CD4-positive, alpha-beta memory T cell (primary cell): ENCODE measurements at regions not wholly inside any gene's neighbourhood (a gene's known extent, or its start where the extent isn't known, plus 50 kb on each side); places are given as distances from the start of the nearest gene placed in this dataset.

ENCODE experiments used
- CTCF ChIA-PET: fragments of 350-600 bp; sonication (Branson Sonifier 250); formaldehyde crosslinking; loops from one replicate; lab custom pipeline; 2021; ENCODE audit warnings: inconsistent platforms; ENCODE audit not compliant: partially characterized antibody; lab: Charles Lee
- POLR2A ChIA-PET: fragments of 350-600 bp; sonication (Branson Sonifier 250); formaldehyde crosslinking; loops from one replicate; lab custom pipeline; 2021; ENCODE audit not compliant: partially characterized antibody; lab: Charles Lee
- DNase-seq, 5 donors: peaks; one replicate each; pipeline versions ENCODE4 v3.0.0 to v3.0.0-alpha.2; 2020 to 2022; ENCODE audit warnings: mixed read lengths in 1 of 5
- H3K27ac ChIP-seq: one replicate; pipeline ENCODE4 v1.7.0; 2013; ENCODE audit warnings: low read depth, low read length
- H3K27me3 ChIP-seq: 2 replicates; pipeline ENCODE4 v1.7.0; 2013; ENCODE audit warnings: mild to moderate bottlenecking, low read length, moderate library complexity; ENCODE audit not compliant: insufficient read depth
- H3K36me3 ChIP-seq: 2 replicates; pipeline ENCODE4 v1.7.0; 2013; ENCODE audit warnings: mild to moderate bottlenecking, low read length, moderate library complexity; ENCODE audit not compliant: insufficient read depth
- H3K4me1 ChIP-seq: 2 replicates; pipeline ENCODE4 v1.7.0; 2013; ENCODE audit warnings: mild to moderate bottlenecking, low read length, moderate library complexity; ENCODE audit not compliant: insufficient read depth
- H3K4me3 ChIP-seq, 2 donors: one replicate each; pipeline ENCODE4 v1.7.0; 2013; ENCODE audit warnings: low read length in 2 of 2, mild to moderate bottlenecking in 1 of 2
- H3K9me3 ChIP-seq, 2 donors: one replicate each; pipeline ENCODE4 v1.7.0; 2013; ENCODE audit warnings: low read length in 2 of 2, control low read depth in 1 of 2; ENCODE audit not compliant: control insufficient read depth in 1 of 2
- H3K27ac Mint-ChIP-seq, 7 donors: one replicate each; pipeline ENCODE4 v1.8.0; 2020 to 2021; ENCODE audit warnings: mixed read lengths in 7 of 7, mild to moderate bottlenecking in 6 of 7, inconsistent platforms in 3 of 7, moderate library complexity in 3 of 7
- H3K27me3 Mint-ChIP-seq, 2 donors: one replicate each; pipeline ENCODE4 v1.8.0; 2020 to 2021; ENCODE audit warnings: mixed read lengths in 2 of 2
- H3K36me3 Mint-ChIP-seq, 2 donors: one replicate each; pipeline ENCODE4 v1.8.0; 2020 to 2021; ENCODE audit warnings: mixed read lengths in 2 of 2, inconsistent platforms in 1 of 2, mild to moderate bottlenecking in 1 of 2
- H3K4me1 Mint-ChIP-seq, 4 donors: one replicate each; pipeline ENCODE4 v1.8.0; 2020 to 2021; ENCODE audit warnings: mixed read lengths in 4 of 4, mild to moderate bottlenecking in 1 of 4
- H3K4me3 Mint-ChIP-seq, 8 donors: one replicate each; pipeline ENCODE4 v1.8.0; 2020 to 2021; ENCODE audit warnings: mixed read lengths in 8 of 8, mild to moderate bottlenecking in 7 of 8, moderate library complexity in 6 of 8, inconsistent platforms in 3 of 8
- H3K9me3 Mint-ChIP-seq, 8 donors: one replicate each; pipeline ENCODE4 v1.8.0; 2020 to 2021; ENCODE audit warnings: mixed read lengths in 8 of 8, mild to moderate bottlenecking in 5 of 8, inconsistent platforms in 3 of 8, moderate library complexity in 1 of 8
- intact Hi-C: fragments of 100-400 bp; cut with micrococcal nuclease; formaldehyde crosslinking; loops from one replicate; pipeline ENCODE4 v1.15.1; 2023

DNA sequence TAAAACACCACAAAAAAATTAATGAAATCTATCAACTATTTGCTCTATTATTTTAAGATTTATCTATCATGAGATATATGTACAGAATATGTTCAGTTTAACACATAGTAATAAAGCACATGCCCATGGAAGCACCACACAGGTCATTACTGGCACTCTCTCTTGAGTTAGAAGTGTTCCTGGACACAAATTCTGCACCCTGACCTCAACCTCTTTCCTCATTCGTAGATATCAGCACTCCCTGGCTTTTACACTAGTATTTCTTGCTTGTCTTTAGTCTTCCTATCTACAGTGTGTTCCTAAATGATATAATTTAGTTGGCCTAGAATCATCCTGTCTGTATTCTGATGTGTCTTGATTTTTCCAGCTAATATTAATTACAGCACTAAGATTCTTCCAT is 321.0 kb upstream of the SOX5 start:
- no peaks in the 10 kb centered on the region for H3K27me3 ChIP-seq
- no peaks in the 10 kb centered on the region for H3K4me1 ChIP-seq
- ChIA-PET CTCF (no interaction called here), POLR2A (no interaction called here)
- H3K4me3 Mint-ChIP-seq, result no peak overlapping the region
- intact Hi-C loops, result no loop called here
- no peak for DNase-seq
- H3K36me3 Mint-ChIP-seq, result no peaks in the 10 kb centered on the region
- H3K27me3 Mint-ChIP-seq, result no peaks in the 10 kb centered on the region
- H3K4me3 ChIP-seq, result no peak overlapping the region
- no peaks in the 10 kb centered on the region for H3K4me1 Mint-ChIP-seq
- H3K9me3 ChIP-seq, result no peaks in the 10 kb centered on the region
- H3K36me3 ChIP-seq, result no peaks in the 10 kb centered on the region
- no peak overlapping the region for H3K27ac Mint-ChIP-seq
- no peak overlapping the region for H3K27ac ChIP-seq
- no peaks in the 10 kb centered on the region for H3K9me3 Mint-ChIP-seq

DNA sequence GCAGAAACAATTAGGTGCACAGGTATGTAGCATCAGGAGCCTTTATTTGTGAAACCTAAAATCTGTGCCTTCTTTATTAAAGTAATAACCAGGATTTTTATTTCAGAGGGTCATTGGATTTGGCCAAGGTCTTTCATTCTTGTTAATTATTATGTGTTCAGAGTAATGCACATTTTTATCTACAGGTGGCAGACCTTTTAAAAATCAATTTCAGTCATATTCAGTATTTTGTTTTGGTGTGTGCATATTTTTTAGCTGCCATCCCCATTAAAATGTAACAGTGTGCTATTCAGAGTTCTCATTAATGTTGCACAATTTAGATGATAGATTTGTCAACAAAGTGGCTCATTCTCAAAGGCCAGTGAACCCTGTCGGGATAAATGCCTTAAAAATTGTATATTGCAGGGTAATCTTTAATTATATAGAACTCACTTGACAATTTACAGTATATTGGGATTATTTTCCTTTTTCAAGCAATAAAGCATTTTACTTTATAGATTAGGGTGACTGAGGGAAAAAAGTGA is 319.3 kb upstream of the SOX5 start:
- CTCF ChIA-PET, result no interaction called here
- H3K27me3 ChIP-seq, result no peaks in the 10 kb centered on the region
- DNase-seq, result no peak
- Mint-ChIP-seq H3K4me3 (no peak overlapping the region), H3K4me1 (no peaks in the 10 kb centered on the region), H3K36me3 (no peaks in the 10 kb centered on the region), H3K27ac (no peak overlapping the region), H3K9me3 (no peaks in the 10 kb centered on the region), H3K27me3 (no peaks in the 10 kb centered on the region)
- H3K9me3 ChIP-seq, result no peaks in the 10 kb centered on the region
- H3K36me3 ChIP-seq, result no peaks in the 10 kb centered on the region
- no peak overlapping the region for H3K4me3 ChIP-seq
- no peaks in the 10 kb centered on the region for H3K4me1 ChIP-seq
- POLR2A ChIA-PET, result no interaction called here
- H3K27ac ChIP-seq, result no peak overlapping the region
- intact Hi-C loops, result no loop called here

DNA sequence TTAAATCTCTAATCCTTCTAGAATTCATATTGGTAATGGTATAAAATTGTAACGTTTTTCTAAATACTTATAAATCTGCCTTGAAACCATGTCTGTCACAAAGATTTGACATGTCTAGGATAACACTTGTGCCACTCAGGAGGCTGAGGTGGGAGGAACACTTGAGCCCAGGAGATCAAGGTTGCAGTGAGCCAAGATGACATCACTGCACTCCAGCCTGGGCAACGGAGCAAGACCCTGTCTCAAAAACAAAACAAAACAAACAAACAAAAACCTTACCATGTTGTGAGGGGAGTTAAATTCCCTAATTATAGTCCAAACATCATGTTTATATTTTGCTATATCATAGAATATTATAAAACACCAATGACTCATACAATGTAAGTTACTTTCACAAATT is 317.5 kb upstream of the SOX5 start:
- peaks cover 0 to 8% (median 0%) of the 10 kb centered on the region in 8 donors for H3K9me3 Mint-ChIP-seq
- intact Hi-C loops, result no loop called here
- Histone ChIP-seq H3K36me3 (no peaks in the 10 kb centered on the region), H3K4me1 (no peaks in the 10 kb centered on the region), H3K27ac (no peak overlapping the region), H3K27me3 (no peaks in the 10 kb centered on the region), H3K4me3 (no peak overlapping the region), H3K9me3 (no peaks in the 10 kb centered on the region)
- no peaks in the 10 kb centered on the region for H3K36me3 Mint-ChIP-seq
- no peaks in the 10 kb centered on the region for H3K27me3 Mint-ChIP-seq
- H3K27ac Mint-ChIP-seq, result no peak overlapping the region
- no peak overlapping the region for H3K4me3 Mint-ChIP-seq
- H3K4me1 Mint-ChIP-seq, result no peaks in the 10 kb centered on the region
- ChIA-PET POLR2A (no interaction called here), CTCF (no interaction called here)
- no peak for DNase-seq

DNA sequence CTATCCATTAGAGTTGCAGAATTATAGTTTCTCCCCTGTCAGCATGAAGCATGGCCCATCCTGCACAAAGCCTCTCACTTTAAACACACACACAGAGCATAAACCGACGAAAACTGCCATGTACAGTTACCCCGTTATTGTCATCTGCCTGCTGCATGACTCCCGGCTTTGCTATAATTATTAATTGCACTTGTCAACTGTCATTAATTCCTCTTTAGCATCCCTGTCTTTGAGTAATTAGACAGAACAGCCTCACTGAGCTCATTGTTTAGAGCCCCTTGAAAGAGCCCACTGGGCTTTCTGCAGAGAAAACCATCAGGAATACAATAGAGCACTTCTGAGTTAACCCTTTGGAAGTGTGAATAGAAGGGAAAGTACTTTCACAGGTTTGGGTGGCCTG is 307.2 kb upstream of the SOX5 start:
- POLR2A ChIA-PET, result no interaction called here
- Histone ChIP-seq H3K27me3 (no peaks in the 10 kb centered on the region), H3K36me3 (no peaks in the 10 kb centered on the region), H3K4me3 (no peak overlapping the region), H3K27ac (no peak overlapping the region), H3K9me3 (no peaks in the 10 kb centered on the region), H3K4me1 (no peaks in the 10 kb centered on the region)
- no peak for DNase-seq
- Mint-ChIP-seq H3K4me3 (no peak overlapping the region), H3K36me3 (no peaks in the 10 kb centered on the region), H3K4me1 (no peaks in the 10 kb centered on the region), H3K27ac (no peak overlapping the region), H3K9me3 (peaks cover 0 to 5% (median 2%) of the 10 kb centered on the region in 8 donors), H3K27me3 (no peaks in the 10 kb centered on the region)
- intact Hi-C loops, result no loop called here
- CTCF ChIA-PET, result no interaction called here

DNA sequence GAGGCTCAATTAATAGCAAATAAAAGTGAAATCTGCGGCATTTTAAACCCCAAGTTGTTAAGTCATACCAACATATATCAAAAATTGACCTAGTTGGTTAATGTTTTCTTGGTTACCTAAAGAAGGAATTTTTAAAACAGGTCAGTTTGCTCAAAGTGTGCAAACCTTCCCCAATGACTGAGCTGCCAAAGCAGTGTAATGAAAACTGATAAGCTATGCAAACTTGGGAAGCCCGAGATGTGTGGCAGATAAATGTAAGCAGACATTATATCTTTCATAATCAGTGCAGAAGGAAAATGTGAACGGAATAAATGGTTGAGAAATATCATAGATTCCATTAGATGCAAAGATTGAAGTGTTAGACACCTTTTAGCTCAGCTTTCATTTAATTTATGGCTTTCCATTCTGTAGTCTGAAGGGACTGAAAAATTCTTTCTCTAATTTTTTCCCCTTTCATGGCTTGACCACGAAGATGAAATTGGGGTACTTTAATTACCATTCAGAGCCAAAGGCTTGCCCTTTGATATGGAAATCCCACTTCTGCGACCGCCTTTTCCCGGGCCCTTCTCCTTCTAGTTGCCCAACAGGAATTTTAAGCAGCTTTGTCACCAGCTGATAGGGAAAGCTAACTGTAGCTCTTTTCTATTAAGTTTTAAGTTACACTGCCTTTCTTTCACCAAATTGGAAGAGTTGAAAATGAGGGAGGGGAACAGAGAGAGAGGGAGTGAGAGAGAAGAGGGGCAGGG is 306.6 kb upstream of the SOX5 start:
- ChIA-PET CTCF (no interaction called here), POLR2A (no interaction called here)
- no peak overlapping the region for H3K4me3 ChIP-seq
- no peaks in the 10 kb centered on the region for H3K4me1 ChIP-seq
- H3K36me3 ChIP-seq, result no peaks in the 10 kb centered on the region
- H3K4me3 Mint-ChIP-seq, result no peak overlapping the region
- H3K4me1 Mint-ChIP-seq, result no peaks in the 10 kb centered on the region
- H3K27me3 Mint-ChIP-seq, result no peaks in the 10 kb centered on the region
- no peak for DNase-seq
- H3K9me3 ChIP-seq, result no peaks in the 10 kb centered on the region
- no peak overlapping the region for H3K27ac Mint-ChIP-seq
- no peak overlapping the region for H3K27ac ChIP-seq
- no peaks in the 10 kb centered on the region for H3K36me3 Mint-ChIP-seq
- H3K9me3 Mint-ChIP-seq, result peaks cover 0 to 4% (median under 1%) of the 10 kb centered on the region in 8 donors
- intact Hi-C loops, result no loop called here
- no peaks in the 10 kb centered on the region for H3K27me3 ChIP-seq

DNA sequence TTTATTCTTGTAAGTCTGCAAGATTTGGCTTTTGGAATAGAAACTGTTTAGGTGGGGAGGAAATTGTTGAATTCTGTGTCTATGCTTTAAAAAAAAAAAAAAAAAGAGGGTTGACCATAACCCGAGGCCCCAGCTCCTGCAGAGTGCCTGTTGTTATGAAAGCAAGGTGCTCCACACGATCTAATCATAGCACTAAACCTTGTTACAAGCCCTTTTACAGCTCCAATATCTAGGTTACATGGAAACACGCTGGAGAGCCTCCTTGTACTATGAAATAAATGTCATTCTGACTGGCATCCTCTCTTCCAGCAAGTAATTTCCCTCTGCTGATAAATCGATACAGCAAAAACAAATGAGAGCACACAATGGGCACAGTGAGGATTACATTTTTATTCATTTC is 303.1 kb upstream of the SOX5 start:
- intact Hi-C loops, result no loop called here
- POLR2A ChIA-PET, result no interaction called here

DNA sequence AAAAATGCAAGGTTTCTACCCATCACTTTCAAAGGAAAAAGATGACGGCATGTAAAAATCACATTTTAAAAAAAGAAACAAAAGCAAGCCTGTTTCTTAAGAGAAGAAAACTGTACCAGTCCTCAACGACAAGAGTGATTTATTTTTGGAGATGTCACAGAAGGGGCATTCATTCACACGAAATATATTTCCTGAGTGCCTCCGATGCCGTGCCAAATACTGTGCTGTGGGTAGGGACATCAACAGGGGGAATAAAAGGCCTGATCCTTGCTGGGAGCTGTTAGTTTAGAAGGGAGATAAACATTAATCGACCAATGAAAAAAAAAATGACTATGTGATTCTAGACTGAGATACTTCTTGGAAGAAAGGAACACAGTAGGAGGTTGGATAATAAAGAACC is 297.5 kb upstream of the SOX5 start:
- POLR2A ChIA-PET, result no interaction called here
- Mint-ChIP-seq H3K27me3 (no peaks in the 10 kb centered on the region), H3K27ac (no peak overlapping the region)

More for the DNA sequence above, 303.1 kb upstream of the SOX5 start:
- Mint-ChIP-seq H3K4me1 (no peaks in the 10 kb centered on the region), H3K4me3 (no peak overlapping the region), H3K36me3 (no peaks in the 10 kb centered on the region), H3K27ac (no peak overlapping the region), H3K9me3 (peaks cover 0 to 4% (median 1%) of the 10 kb centered on the region in 8 donors), H3K27me3 (no peaks in the 10 kb centered on the region)
- Histone ChIP-seq H3K27ac (no peak overlapping the region), H3K4me3 (no peak overlapping the region), H3K27me3 (no peaks in the 10 kb centered on the region), H3K9me3 (no peaks in the 10 kb centered on the region), H3K36me3 (no peaks in the 10 kb centered on the region), H3K4me1 (no peaks in the 10 kb centered on the region)
- DNase-seq, result no peak
- CTCF ChIA-PET, result no interaction called here

More for the DNA sequence above, 297.5 kb upstream of the SOX5 start:
- peaks cover 0 to 5% (median 2%) of the 10 kb centered on the region in 8 donors for H3K9me3 Mint-ChIP-seq
- H3K4me3 Mint-ChIP-seq, result no peak overlapping the region
- Histone ChIP-seq H3K9me3 (no peaks in the 10 kb centered on the region), H3K36me3 (no peaks in the 10 kb centered on the region), H3K4me3 (no peak overlapping the region), H3K4me1 (no peaks in the 10 kb centered on the region), H3K27me3 (no peaks in the 10 kb centered on the region), H3K27ac (no peak overlapping the region)
- no peaks in the 10 kb centered on the region for H3K36me3 Mint-ChIP-seq
- DNase-seq, result no peak
- H3K4me1 Mint-ChIP-seq, result no peaks in the 10 kb centered on the region
- intact Hi-C loops, result no loop called here
- CTCF ChIA-PET, result no interaction called here
